Trophoblast cell (in vitro differentiated cells and primary cell): ENCODE measurements at regions not wholly inside any gene's neighbourhood (a gene's known extent, or its start where the extent isn't known, plus 50 kb on each side); places are given as distances from the start of the nearest gene placed in this dataset.

Experiments
- DNase-seq, 2 donors: peaks; one replicate each; pipeline ENCODE4 v3.0.0-alpha.2; 2016
- H2AFZ ChIP-seq: 2 replicates; pipeline ENCODE4 v1.6.1; 2013; ENCODE audit warnings: low read length, moderate library complexity, mild to moderate bottlenecking; ENCODE audit not compliant: insufficient read depth, poor library complexity
- H2AK5ac ChIP-seq: 2 replicates; pipeline ENCODE4 v1.6.1; 2013; ENCODE audit warnings: mild to moderate bottlenecking, low read length
- H2BK120ac ChIP-seq: 2 replicates; pipeline ENCODE4 v1.6.1; 2013; ENCODE audit warnings: low read length, mild to moderate bottlenecking, moderate library complexity; ENCODE audit not compliant: insufficient read depth, poor library complexity
- H2BK12ac ChIP-seq: 2 replicates; pipeline ENCODE4 v1.6.1; 2013; ENCODE audit warnings: mild to moderate bottlenecking, low read length, moderate library complexity
- H2BK5ac ChIP-seq: 2 replicates; pipeline ENCODE4 v1.6.1; 2013; ENCODE audit warnings: low read length, low read depth, moderate library complexity, mild to moderate bottlenecking; ENCODE audit not compliant: poor library complexity
- H3K14ac ChIP-seq: 2 replicates; pipeline ENCODE4 v1.6.1; 2013; ENCODE audit warnings: mild to moderate bottlenecking, low read length
- H3K18ac ChIP-seq: 2 replicates; pipeline ENCODE4 v1.6.1; 2013; ENCODE audit warnings: mild to moderate bottlenecking, low read length
- H3K23ac ChIP-seq: 2 replicates; pipeline ENCODE4 v1.6.1; 2013; ENCODE audit warnings: low read length
- H3K27ac ChIP-seq: 2 replicates; pipeline ENCODE4 v1.5.1; 2013; ENCODE audit warnings: low read depth, mild to moderate bottlenecking, inconsistent platforms, low read length, moderate library complexity
- H3K27me3 ChIP-seq: 2 replicates; pipeline ENCODE4 v1.6.1; 2013; ENCODE audit warnings: inconsistent platforms, mild to moderate bottlenecking, low read length, moderate library complexity; ENCODE audit not compliant: insufficient read depth
- H3K36me3 ChIP-seq, 2 experiments: 1 replicate in 1 of 2; 2 replicates in 1 of 2; pipeline ENCODE4 v1.6.1; 2013; ENCODE audit warnings: low read length in 2 of 2, mild to moderate bottlenecking in 2 of 2, moderate library complexity in 1 of 2; ENCODE audit not compliant: insufficient read depth in 2 of 2, control insufficient read depth in 1 of 2
- H3K4ac ChIP-seq: 2 replicates; pipeline ENCODE4 v1.6.1; 2013; ENCODE audit warnings: low read depth, mild to moderate bottlenecking, low read length, moderate library complexity
- H3K4me1 ChIP-seq, 2 experiments: 1 replicate in 1 of 2; 2 replicates in 1 of 2; pipeline ENCODE4 v1.6.1; 2013; ENCODE audit warnings: low read length in 2 of 2, mild to moderate bottlenecking in 2 of 2, moderate library complexity in 1 of 2; ENCODE audit not compliant: insufficient read depth in 2 of 2, control insufficient read depth in 1 of 2
- H3K4me2 ChIP-seq: 2 replicates; pipeline ENCODE4 v1.6.1; 2013; ENCODE audit warnings: inconsistent platforms, mild to moderate bottlenecking, low read length, moderate library complexity
- H3K4me3 ChIP-seq: 2 replicates; pipeline ENCODE4 v1.5.1; 2013; ENCODE audit warnings: mild to moderate bottlenecking, low read depth, low read length, inconsistent platforms
- H3K79me1 ChIP-seq: one replicate; pipeline ENCODE4 v1.6.1; 2013; ENCODE audit warnings: low read length
- H3K79me2 ChIP-seq: 2 replicates; pipeline ENCODE4 v1.6.1; 2013; ENCODE audit warnings: low read length, mild to moderate bottlenecking; ENCODE audit not compliant: control insufficient read depth, insufficient read depth, poor library complexity
- H3K9ac ChIP-seq: 2 replicates; pipeline ENCODE4 v1.6.1; 2013; ENCODE audit warnings: mild to moderate bottlenecking, low read length
- H3K9me3 ChIP-seq: 2 replicates; pipeline ENCODE4 v1.6.1; 2013; ENCODE audit warnings: low read depth, mild to moderate bottlenecking, control low read depth, inconsistent platforms, low read length; ENCODE audit not compliant: insufficient read depth
- H4K12ac ChIP-seq: 2 replicates; pipeline ENCODE4 v1.6.1; 2013; ENCODE audit warnings: low read depth, mild to moderate bottlenecking, low read length, moderate library complexity
- H4K8ac ChIP-seq: 2 replicates; pipeline ENCODE4 v1.6.1; 2013; ENCODE audit warnings: low read depth, mild to moderate bottlenecking, low read length, moderate library complexity
- H4K91ac ChIP-seq: one replicate; pipeline ENCODE4 v1.6.1; 2013; ENCODE audit warnings: low read depth, mild to moderate bottlenecking, low read length, moderate library complexity
- WGBS: extraction: QIAGEN DNeasy Blood & Tissue Kit; methylation state at CpG from one replicate; pipeline ENCODE4 v1.1.7; 2013; ENCODE audit warnings: missing lambda C conversion rate; ENCODE audit not compliant: insufficient read length, insufficient coverage; ENCODE audit errors: extremely low coverage; 5-methylcytosine and 5-hydroxymethylcytosine counted together

- no peak overlapping the region for H3K18ac ChIP-seq
- no CpG with 5 or more reads among the region's 4 CpGs for WGBS
Measured at GRCh38 chr4:84224522-84224921, 274.6 kb downstream of the NKX6-1 start.

GRCh38 chr4:84221704-84222103, 277.4 kb downstream of the NKX6-1 start:
- no peak for DNase-seq
- no peak overlapping the region for H4K8ac ChIP-seq
- H3K27ac ChIP-seq = no peak overlapping the region
- H2AFZ ChIP-seq = no peak overlapping the region
- H2BK5ac ChIP-seq = no peak overlapping the region
- no peak overlapping the region for H2AK5ac ChIP-seq
- H3K4me2 ChIP-seq = no peak overlapping the region
- H3K4ac ChIP-seq = no peak overlapping the region
- H4K12ac ChIP-seq = no peak overlapping the region
- no peaks in the 10 kb centered on the region for H3K9me3 ChIP-seq
- H3K79me1 ChIP-seq = no peaks in the 10 kb centered on the region
- H3K4me1 ChIP-seq = no peaks in the 10 kb centered on the region
- H3K18ac ChIP-seq = no peak overlapping the region
- no peak overlapping the region for H3K9ac ChIP-seq
- H2BK120ac ChIP-seq = no peak overlapping the region
- no peak overlapping the region for H2BK12ac ChIP-seq
- whole genome bisulfite sequencing = no CpG with 5 or more reads among the region's 4 CpGs
- no peaks in the 10 kb centered on the region for H3K79me2 ChIP-seq
- no peak overlapping the region for H3K23ac ChIP-seq
- no peak overlapping the region for H3K4me3 ChIP-seq
- H3K14ac ChIP-seq = no peak overlapping the region
- no peaks in the 10 kb centered on the region for H3K27me3 ChIP-seq
- H4K91ac ChIP-seq = no peak overlapping the region
- H3K36me3 ChIP-seq = no peaks in the 10 kb centered on the region

More at GRCh38 chr4:84224522-84224921, 274.6 kb downstream of the NKX6-1 start:
- H2BK120ac ChIP-seq = no peak overlapping the region
- H4K91ac ChIP-seq = no peak overlapping the region
- H3K36me3 ChIP-seq = no peaks in the 10 kb centered on the region
- no peak overlapping the region for H2AFZ ChIP-seq
- H2BK5ac ChIP-seq = no peak overlapping the region
- H3K23ac ChIP-seq = no peak overlapping the region
- no peaks in the 10 kb centered on the region for H3K9me3 ChIP-seq
- no peaks in the 10 kb centered on the region for H3K27me3 ChIP-seq
- H3K27ac ChIP-seq = no peak overlapping the region
- no peak overlapping the region for H3K4me3 ChIP-seq
- no peak overlapping the region for H3K14ac ChIP-seq
- H2AK5ac ChIP-seq = no peak overlapping the region
- no peaks in the 10 kb centered on the region for H3K79me1 ChIP-seq
- no peak overlapping the region for H4K12ac ChIP-seq
- no peak overlapping the region for H4K8ac ChIP-seq
- H2BK12ac ChIP-seq = no peak overlapping the region
- no peak for DNase-seq
- H3K4ac ChIP-seq = no peak overlapping the region
- H3K79me2 ChIP-seq = no peaks in the 10 kb centered on the region
- no peaks in the 10 kb centered on the region for H3K4me1 ChIP-seq
- no peak overlapping the region for H3K4me2 ChIP-seq
- no peak overlapping the region for H3K9ac ChIP-seq

GRCh38 chr4:84220990-84221389, 278.1 kb downstream of the NKX6-1 start:
- Histone ChIP-seq H3K36me3 (no peaks in the 10 kb centered on the region), H3K9ac (no peak overlapping the region), H4K91ac (no peak overlapping the region), H2AK5ac (no peak overlapping the region), H3K79me2 (no peaks in the 10 kb centered on the region), H2BK12ac (no peak overlapping the region), H3K27ac (no peak overlapping the region), H3K9me3 (no peaks in the 10 kb centered on the region), H4K8ac (no peak overlapping the region), H3K4me2 (no peak overlapping the region), H2BK5ac (no peak overlapping the region), H3K4me1 (no peaks in the 10 kb centered on the region), H3K27me3 (no peaks in the 10 kb centered on the region), H3K4ac (no peak overlapping the region), H2AFZ (no peak overlapping the region), H3K23ac (no peak overlapping the region), H4K12ac (no peak overlapping the region), H2BK120ac (no peak overlapping the region), H3K14ac (no peak overlapping the region), H3K18ac (no peak overlapping the region), H3K4me3 (no peak overlapping the region), H3K79me1 (no peaks in the 10 kb centered on the region)
- DNase-seq = no peak
- WGBS = no CpG with 5 or more reads among the region's 6 CpGs

GRCh38 chr4:84219656-84220055, 279.4 kb downstream of the NKX6-1 start:
- no peaks in the 10 kb centered on the region for H3K79me1 ChIP-seq
- no peak overlapping the region for H4K8ac ChIP-seq
- no peaks in the 10 kb centered on the region for H3K9me3 ChIP-seq
- no peak overlapping the region for H3K27ac ChIP-seq
- no peak overlapping the region for H3K4me2 ChIP-seq
- H3K4me3 ChIP-seq = no peak overlapping the region
- H3K79me2 ChIP-seq = no peaks in the 10 kb centered on the region
- no peaks in the 10 kb centered on the region for H3K27me3 ChIP-seq
- no peak overlapping the region for H2AK5ac ChIP-seq
- H4K12ac ChIP-seq = no peak overlapping the region
- H4K91ac ChIP-seq = no peak overlapping the region
- H3K36me3 ChIP-seq = no peaks in the 10 kb centered on the region
- H3K4me1 ChIP-seq = no peaks in the 10 kb centered on the region
- H2BK5ac ChIP-seq = no peak overlapping the region
- no peak overlapping the region for H3K4ac ChIP-seq
- no CpG with 5 or more reads among the region's 1 CpG for WGBS
- H3K14ac ChIP-seq = no peak overlapping the region
- no peak for DNase-seq
- no peak overlapping the region for H2AFZ ChIP-seq
- no peak overlapping the region for H3K23ac ChIP-seq
- H2BK12ac ChIP-seq = no peak overlapping the region
- H3K18ac ChIP-seq = no peak overlapping the region
- no peak overlapping the region for H3K9ac ChIP-seq
- no peak overlapping the region for H2BK120ac ChIP-seq
